GM18867 (cell line): ENCODE measurements at regions not wholly inside any gene's neighbourhood (a gene's known extent, or its start where the extent isn't known, plus 50 kb on each side); places are given as distances from the start of the nearest gene placed in this dataset.
"Not testable (repeated sequence)": the region's sequence is repeated elsewhere in the genome, so short reads cannot be mapped to it uniquely, and the experiment has no call there.

Source experiments
- ATAC-seq: cut with Tn5 transposase; IDR thresholded peaks from one replicate; pipeline ENCODE4 v1.9.1; 2021; ENCODE audit warnings: mild to moderate bottlenecking, moderate library complexity; ENCODE audit not compliant: unreplicated experiment

- no peak for ATAC-seq
Observed at GRCh38 chr2:225793736-225794550, 394.4 kb downstream of the NYAP2 start.

DNA sequence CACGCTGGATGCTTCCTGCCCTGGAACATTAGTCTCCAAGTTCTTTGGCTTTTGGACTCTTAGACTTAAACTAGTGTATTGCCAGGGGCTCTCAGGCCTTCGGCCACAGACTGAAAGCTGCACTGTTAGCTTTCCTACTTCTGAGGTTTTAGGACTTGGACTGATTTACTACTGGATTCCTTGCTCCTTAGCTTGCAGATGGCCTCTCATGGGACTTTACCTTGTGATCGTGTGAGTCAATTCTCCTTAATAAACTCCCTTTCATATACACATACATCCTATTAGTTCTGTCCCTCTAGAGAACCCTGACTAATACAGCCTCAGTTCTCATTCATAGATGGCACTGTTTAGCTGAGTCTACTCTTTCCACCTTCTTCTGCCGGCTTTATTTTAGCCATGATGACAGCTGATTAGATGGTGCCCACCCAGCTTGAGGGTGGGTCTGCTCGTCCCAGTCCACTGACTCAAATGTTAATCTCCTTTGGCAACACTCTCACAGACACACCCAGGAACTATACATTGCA is 389.1 kb downstream of the NYAP2 start:
- no peak for ATAC-seq

DNA sequence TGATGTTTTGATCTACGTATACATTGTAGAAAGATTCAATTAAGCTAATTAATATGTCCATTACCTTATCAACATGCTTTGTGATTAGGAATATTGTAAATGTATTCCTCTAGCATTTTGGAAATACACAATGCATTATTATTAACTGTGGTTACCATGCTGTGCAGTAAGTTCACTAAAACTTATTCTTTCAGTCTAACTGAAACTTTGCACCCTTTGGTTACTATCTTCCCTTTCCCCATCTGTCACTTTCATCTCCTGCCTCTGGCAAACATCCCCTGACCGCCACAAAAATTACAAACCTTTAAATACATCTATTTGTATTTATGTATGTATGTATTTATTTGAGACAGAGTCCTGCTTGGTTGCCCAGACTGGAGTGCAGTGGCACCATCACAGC is 388.0 kb downstream of the NYAP2 start:
- ATAC-seq, result no peak

DNA sequence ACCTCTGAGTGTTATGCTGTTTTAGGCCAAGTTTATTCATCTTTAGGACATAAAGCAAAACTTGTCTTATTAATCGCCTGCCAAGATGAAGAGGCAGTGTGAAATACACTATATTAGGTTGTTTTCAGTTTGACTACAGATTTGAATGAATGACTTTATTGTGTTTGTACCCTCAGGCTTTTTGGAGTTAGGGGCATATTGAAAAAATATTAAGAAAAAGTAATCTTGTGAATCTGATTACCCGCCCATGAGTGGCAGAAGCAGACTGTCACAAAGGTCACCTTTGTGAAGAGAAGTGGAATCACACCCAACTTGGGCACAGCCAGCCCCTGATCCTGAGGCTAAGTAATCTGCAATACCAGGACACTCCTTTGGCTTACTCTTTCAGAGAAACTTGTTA is 382.5 kb downstream of the NYAP2 start:
- no peak for ATAC-seq

GRCh38 chr2:225781145-225781544 is 381.6 kb downstream of the NYAP2 start:
- no peak for ATAC-seq

GRCh38 chr2:225779829-225780228 is 380.3 kb downstream of the NYAP2 start:
- ATAC-seq, result no peak

DNA sequence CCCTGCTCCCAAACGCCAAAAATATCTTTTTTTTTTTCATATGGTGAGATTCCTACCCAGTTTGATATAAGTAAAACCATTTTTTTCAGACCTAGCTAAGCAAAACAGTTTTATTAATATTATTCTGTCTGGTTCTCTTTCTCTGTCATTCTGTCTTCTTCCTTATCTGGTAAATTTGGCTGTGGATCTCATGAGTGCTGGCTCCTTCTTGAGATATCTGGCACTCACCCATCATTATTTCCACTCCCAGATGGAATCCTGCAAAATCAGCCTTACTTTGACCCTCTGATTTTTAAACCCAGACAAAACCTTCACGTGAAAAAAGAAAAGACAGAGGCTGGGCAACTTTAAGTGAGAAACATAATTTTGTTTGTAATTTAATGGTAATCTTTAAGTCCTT is 373.6 kb downstream of the NYAP2 start:
- ATAC-seq, result no peak

- no peak for ATAC-seq
Observed at GRCh38 chr2:225771701-225772100, 372.2 kb downstream of the NYAP2 start.

GRCh38 chr2:225768741-225769140 is 369.2 kb downstream of the NYAP2 start:
- no peak for ATAC-seq

DNA sequence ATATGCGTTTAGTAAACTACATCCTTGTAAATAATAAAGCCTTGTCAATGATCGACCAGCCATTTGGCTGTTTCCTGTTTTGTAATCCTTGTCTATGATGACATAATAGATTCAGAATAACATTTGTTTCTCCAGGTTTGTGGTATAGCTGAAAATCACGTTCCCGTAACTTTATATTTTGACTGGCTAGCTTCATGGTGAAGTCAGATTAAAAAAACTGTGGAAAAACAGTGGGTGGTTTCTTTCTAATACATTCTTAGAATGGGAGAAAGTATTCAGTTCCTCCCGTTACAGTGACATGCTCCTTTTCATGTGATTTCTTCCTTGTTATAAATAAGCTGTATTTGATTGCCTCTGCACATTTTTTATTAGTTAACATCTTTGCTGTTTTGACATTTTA is 366.9 kb downstream of the NYAP2 start:
- no peak for ATAC-seq

DNA sequence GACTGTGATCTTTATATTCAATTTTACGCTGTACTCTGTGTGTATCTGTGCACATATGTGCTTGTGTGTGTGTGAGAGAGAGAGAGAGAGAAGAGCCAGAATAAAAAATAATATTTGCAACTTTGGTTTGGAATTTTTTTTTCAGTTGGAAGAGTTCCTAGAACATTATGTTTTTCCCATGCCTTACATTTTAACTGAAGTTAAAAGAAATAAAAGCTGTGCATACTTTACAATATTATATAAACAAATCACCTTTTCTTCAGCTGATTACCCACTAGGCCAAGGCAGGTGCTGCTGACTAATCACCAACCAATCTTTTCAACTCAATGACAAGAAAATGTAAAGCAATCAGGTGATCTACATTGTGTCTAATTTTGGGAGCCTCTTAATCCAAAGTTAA is 366.3 kb downstream of the NYAP2 start:
- ATAC-seq, result no peak

DNA sequence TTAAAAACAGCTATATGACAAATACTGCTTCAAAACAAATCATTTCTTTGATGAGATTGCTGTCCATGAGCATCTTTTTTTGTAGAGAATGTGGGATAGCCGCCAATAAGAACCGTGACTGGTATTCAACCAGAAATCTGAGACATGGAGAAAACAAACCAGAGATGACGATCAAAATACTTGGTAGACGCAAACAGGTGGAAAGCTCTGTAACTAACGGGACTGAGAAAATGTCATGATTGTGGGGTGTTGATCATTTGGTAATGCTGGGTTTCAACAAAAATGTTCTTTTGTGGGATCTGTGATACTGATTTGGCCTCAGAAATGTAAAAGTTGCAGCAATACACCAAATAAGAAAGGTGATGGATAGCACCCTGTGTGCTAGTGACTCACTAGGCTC is 364.8 kb downstream of the NYAP2 start:
- no peak for ATAC-seq

- no peak for ATAC-seq
Observed at GRCh38 chr2:225763711-225764110, 364.2 kb downstream of the NYAP2 start.

GRCh38 chr2:225761396-225761795 is 361.9 kb downstream of the NYAP2 start:
- no peak for ATAC-seq

- ATAC-seq, result no peak
Observed at GRCh38 chr2:225757248-225757647, 357.7 kb downstream of the NYAP2 start.

GRCh38 chr2:225756198-225756597 is 356.7 kb downstream of the NYAP2 start:
- ATAC-seq, result no peak

DNA sequence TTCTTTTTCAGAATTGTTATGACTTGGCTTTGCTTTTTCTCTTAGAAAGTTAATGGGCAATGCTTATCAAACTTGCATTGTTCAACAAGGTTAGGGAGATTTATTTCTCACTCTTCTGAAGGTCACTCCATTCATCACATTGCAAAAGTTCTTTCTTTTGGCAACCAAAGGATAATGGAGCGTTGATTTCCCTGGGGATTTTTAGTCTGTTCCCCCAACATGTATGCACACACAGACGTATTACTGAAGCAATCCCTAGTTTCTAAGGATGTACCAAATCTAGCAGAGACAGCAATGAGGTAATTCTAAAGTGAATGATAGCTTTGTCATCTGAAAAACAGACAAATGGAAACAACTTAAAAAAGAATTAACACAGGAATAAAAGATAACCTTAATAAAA is 349.1 kb downstream of the NYAP2 start:
- ATAC-seq, result no peak

DNA sequence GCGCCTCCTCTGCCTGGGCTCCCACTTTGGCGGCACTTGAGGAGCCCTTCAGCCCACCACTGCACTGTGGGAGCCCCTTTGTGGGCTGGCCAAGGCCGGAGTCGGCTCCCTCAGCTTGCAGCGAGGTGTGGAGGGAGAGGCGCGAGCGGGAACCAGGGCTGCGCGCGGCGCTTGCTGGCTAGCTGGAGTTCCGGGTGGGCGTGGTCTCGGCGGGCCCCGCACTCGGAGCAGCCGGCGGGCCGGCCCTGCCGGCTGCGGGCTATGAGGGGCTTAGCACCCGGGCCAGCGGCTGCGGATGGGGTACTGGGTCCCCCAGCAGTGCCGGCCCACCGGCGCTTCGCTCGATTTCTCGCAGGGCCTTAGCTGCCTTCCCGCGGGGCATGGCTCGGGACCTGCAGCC is 344.5 kb downstream of the NYAP2 start:
- not testable (repeated sequence) for ATAC-seq

- ATAC-seq, result no peak
Observed at GRCh38 chr2:225742487-225742886, 343.0 kb downstream of the NYAP2 start.

DNA sequence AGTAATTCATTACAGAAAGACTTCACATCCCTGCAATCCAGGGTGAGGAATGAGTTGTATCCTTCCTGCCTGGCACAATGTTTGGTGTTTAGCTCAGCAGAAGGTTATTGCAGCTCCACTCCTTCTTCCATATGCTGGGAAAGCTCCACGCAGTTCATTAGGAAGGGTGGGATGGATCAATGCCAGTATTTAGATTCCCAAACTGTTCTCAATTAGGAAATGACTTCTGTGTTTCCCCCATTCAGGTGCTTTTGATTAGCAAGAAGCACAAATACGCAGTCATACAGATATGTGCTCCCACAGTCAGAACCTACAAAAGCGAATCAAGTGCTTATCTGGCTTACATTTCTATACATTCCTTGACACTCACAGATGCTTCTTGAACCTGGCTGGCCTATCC is 340.6 kb downstream of the NYAP2 start:
- ATAC-seq, result no peak

GRCh38 chr2:225739328-225739727 is 339.8 kb downstream of the NYAP2 start:
- no peak for ATAC-seq

GRCh38 chr2:225738735-225739134 is 339.2 kb downstream of the NYAP2 start:
- no peak for ATAC-seq

DNA sequence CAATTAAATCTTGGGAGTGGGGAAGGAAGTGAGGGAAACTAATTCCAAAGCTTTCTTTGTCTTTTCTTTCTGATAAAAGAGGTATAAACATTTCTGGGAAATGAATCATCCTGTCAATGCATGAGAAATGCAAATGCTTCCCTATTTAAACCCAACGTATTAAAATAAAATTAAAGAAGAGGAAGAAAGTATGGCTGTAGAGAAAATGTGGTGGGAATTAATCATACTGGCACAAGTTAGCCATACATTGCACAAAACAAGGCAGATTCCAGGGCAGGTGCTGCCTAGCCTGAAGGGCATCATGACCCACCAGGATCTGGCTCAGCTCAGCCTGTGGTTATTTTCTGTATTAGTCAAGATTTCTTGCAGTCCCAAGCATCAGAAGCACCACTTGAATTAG is 338.0 kb downstream of the NYAP2 start:
- no peak for ATAC-seq
